BLaER1 (cell line): ENCODE measurements at regions not wholly inside any gene's neighbourhood (a gene's known extent, or its start where the extent isn't known, plus 50 kb on each side); places are given as distances from the start of the nearest gene placed in this dataset.

Source experiments
- H3K27ac ChIP-seq: shearing (Covaris generic); formaldehyde crosslinking; 2 replicates; pipeline ENCODE4 v1.8.1; 2022
- H3K27me3 ChIP-seq: shearing (Covaris generic); formaldehyde crosslinking; 2 replicates; pipeline ENCODE4 v1.8.1; 2022
- H3K36me3 ChIP-seq: shearing (Covaris generic); formaldehyde crosslinking; 2 replicates; pipeline ENCODE4 v1.8.1; 2022
- H3K4me1 ChIP-seq: shearing (Covaris generic); formaldehyde crosslinking; 2 replicates; pipeline ENCODE4 v1.8.1; 2022
- H3K4me2 ChIP-seq: shearing (Covaris generic); formaldehyde crosslinking; 2 replicates; pipeline ENCODE4 v1.8.1; 2022
- H3K4me3 ChIP-seq: shearing (Covaris generic); formaldehyde crosslinking; 2 replicates; pipeline ENCODE4 v1.8.1; 2022
- H3K9ac ChIP-seq: shearing (Covaris generic); formaldehyde crosslinking; 2 replicates; pipeline ENCODE4 v1.8.1; 2022
- H3K9me3 ChIP-seq: shearing (Covaris generic); formaldehyde crosslinking; 2 replicates; pipeline ENCODE4 v1.8.1; 2022
- H4K20me1 ChIP-seq: shearing (Covaris generic); formaldehyde crosslinking; 2 replicates; pipeline ENCODE4 v1.8.1; 2022
- Cebpa-rat ChIP-seq: shearing (Covaris generic); IDR thresholded peaks from 2 replicates; pipeline ENCODE4 v1.8.1; 2022

DNA sequence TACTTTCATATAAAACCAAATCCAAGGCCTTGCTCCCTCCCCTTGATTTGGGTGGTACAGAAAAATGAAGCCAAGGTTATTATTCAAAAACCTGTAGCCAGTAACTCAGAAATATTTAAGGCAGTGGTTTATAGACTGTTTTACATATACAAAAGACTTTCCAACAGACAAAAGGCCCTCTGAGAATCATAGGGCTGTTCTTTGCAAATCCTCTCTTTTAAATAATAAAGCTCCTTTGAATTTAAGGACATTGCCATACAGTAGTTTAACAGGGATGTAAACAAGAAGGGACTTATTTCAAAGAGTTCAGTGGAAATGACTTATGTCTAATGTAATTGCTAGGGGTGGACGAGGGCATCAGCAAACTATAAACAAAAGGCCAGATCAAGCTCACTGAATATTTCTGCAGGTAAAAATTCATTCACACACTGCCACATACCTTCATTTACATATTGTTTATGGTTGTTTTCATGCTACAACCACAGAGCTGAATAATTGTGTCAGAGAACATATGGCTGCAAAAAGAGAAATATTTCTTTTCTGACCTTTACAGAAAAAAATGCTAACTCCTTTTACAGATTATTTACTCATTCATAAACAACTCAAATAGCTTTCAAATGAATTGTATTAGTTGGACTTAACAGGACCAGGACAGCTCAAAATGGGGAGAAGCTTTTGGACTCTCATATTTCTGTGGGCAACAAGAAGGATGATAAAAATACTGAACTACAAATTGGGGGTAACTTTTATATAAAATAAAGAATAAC, 665.6 kb downstream of the SLITRK1 start:
- no peaks in the 10 kb centered on the region; the same call in 1 of the 2 replicates for H3K9me3 ChIP-seq
- no peaks in the 10 kb centered on the region for H3K27me3 ChIP-seq
- H3K9ac ChIP-seq = no peak overlapping the region
- H3K27ac ChIP-seq = no peak overlapping the region
- H4K20me1 ChIP-seq = no peaks in the 10 kb centered on the region
- H3K4me1 ChIP-seq = no peaks in the 10 kb centered on the region
- no peak for TF ChIP-seq Cebpa-rat
- H3K4me2 ChIP-seq = no peak overlapping the region
- no peaks in the 10 kb centered on the region for H3K36me3 ChIP-seq
- H3K4me3 ChIP-seq = no peak overlapping the region

DNA sequence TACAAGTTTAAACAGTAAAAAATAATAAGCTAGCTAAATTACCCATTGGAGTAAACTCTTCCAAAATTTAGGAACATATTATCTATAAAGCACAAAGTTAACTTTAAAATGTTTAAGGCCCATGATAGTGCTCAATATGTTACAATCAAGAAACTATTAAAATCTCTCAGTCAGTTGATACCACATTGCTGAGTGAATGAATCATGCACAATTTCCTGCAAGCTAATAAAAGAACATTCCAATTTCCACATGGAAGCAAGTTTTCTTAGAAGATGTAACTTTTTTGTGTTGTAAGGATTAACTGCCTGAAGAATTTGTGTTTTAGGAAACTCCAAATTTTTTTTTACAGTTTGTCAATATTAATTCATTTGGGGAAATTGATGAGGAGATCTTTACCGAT, 666.6 kb downstream of the SLITRK1 start:
- no peaks in the 10 kb centered on the region for H3K36me3 ChIP-seq
- no peak overlapping the region for H3K4me3 ChIP-seq
- no peaks in the 10 kb centered on the region for H4K20me1 ChIP-seq
- no peak overlapping the region for H3K9ac ChIP-seq
- no peaks in the 10 kb centered on the region; the same call in 1 of the 2 replicates for H3K9me3 ChIP-seq
- H3K4me1 ChIP-seq = no peaks in the 10 kb centered on the region
- H3K27me3 ChIP-seq = no peaks in the 10 kb centered on the region
- no peak for TF ChIP-seq Cebpa-rat
- no peak overlapping the region for H3K4me2 ChIP-seq
- no peak overlapping the region for H3K27ac ChIP-seq

DNA sequence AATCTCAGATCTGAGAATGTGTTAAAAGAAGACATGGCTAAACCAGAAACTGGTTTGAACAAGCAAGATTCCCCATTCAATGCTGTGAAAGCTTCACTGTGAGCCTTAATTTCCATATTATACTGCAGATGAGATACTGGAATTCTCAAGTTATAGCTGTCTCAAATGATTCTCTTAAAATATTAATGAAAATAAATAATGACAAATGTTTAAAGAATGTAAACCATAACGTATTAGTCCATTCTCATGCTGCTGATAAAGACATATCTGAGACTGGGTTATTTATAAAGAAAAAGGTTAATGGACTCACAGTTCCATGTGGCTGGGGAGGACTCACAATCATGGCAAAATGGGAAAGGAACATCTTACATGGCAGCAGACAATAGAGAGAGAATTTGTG, 667.8 kb downstream of the SLITRK1 start:
- no peaks in the 10 kb centered on the region for H3K4me1 ChIP-seq
- no peak overlapping the region for H3K9ac ChIP-seq
- no peaks in the 10 kb centered on the region; the same call in 1 of the 2 replicates for H3K9me3 ChIP-seq
- no peaks in the 10 kb centered on the region for H3K27me3 ChIP-seq
- H3K36me3 ChIP-seq = no peaks in the 10 kb centered on the region
- H3K4me2 ChIP-seq = no peak overlapping the region
- no peaks in the 10 kb centered on the region for H4K20me1 ChIP-seq
- TF ChIP-seq Cebpa-rat = no peak
- H3K27ac ChIP-seq = no peak overlapping the region
- H3K4me3 ChIP-seq = no peak overlapping the region

- Histone ChIP-seq H3K4me2 (no peak overlapping the region), H3K9ac (no peak overlapping the region), H3K27ac (no peak overlapping the region), H3K27me3 (no peaks in the 10 kb centered on the region), H4K20me1 (no peaks in the 10 kb centered on the region), H3K9me3 (peaks cover 3% of the 10 kb centered on the region; the same call in 1 of the 2 replicates), H3K36me3 (no peaks in the 10 kb centered on the region), H3K4me1 (no peaks in the 10 kb centered on the region), H3K4me3 (no peak overlapping the region)
- TF ChIP-seq Cebpa-rat = no peak
These were observed 671.0 kb downstream of the SLITRK1 start for GRCh38 chr13:83211301-83211700.

DNA sequence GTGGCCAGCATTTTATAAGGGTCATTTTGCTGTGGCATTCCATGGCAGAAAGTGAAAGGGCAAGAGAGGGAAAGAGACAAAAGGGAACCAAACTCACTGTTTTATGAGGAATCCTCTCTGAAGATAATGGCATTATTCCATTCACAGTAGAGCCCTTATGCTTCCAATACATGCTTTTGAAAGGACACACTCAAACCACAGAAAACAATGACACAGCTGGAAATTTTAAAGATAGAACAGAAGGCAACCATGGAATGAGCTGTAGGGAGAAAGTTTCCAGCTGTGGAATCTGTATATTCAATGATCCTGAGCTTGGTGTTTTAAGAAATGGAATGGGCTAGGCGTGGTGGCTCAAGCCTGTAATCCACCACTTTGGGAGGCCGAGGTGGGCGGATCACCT, 677.4 kb downstream of the SLITRK1 start:
- H3K4me3 ChIP-seq = no peak overlapping the region
- H3K9ac ChIP-seq = no peak overlapping the region
- peaks cover 3% of the 10 kb centered on the region; the same call in 1 of the 2 replicates for H3K9me3 ChIP-seq
- no peak overlapping the region for H3K4me2 ChIP-seq
- no peaks in the 10 kb centered on the region for H3K27me3 ChIP-seq
- H3K27ac ChIP-seq = no peak overlapping the region
- no peaks in the 10 kb centered on the region for H4K20me1 ChIP-seq
- no peaks in the 10 kb centered on the region for H3K4me1 ChIP-seq
- no peak for TF ChIP-seq Cebpa-rat
- H3K36me3 ChIP-seq = no peaks in the 10 kb centered on the region

GRCh38 chr13:83201506-83201905, 680.8 kb downstream of the SLITRK1 start:
- Histone ChIP-seq H3K4me3 (no peak overlapping the region), H3K4me1 (no peaks in the 10 kb centered on the region), H4K20me1 (no peaks in the 10 kb centered on the region), H3K27ac (no peak overlapping the region), H3K36me3 (no peaks in the 10 kb centered on the region), H3K27me3 (no peaks in the 10 kb centered on the region), H3K9me3 (no peaks in the 10 kb centered on the region), H3K4me2 (no peak overlapping the region), H3K9ac (no peak overlapping the region)
- TF ChIP-seq Cebpa-rat = no peak

DNA sequence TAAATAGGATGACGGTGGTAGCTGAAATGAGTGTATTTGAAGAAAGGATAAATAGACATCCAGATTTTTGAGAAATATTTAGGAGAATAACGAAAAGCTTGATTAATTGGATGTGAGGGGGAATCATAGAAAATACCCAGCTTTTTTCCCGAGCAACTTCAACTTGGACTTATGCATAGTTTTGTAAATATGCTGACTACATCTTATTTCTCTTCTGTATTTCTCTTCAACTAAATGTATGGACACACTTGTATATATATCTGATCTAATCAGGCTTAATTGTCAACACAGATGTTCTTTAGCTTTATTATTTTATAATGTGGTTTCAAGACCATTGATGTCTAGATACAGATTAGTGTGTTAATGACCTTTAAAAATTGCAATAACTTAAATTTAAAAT, 685.0 kb downstream of the SLITRK1 start:
- Histone ChIP-seq H3K4me3 (no peak overlapping the region), H3K27ac (no peak overlapping the region), H3K9me3 (no peaks in the 10 kb centered on the region), H3K4me1 (no peaks in the 10 kb centered on the region), H3K9ac (no peak overlapping the region), H3K27me3 (no peaks in the 10 kb centered on the region), H3K36me3 (no peaks in the 10 kb centered on the region), H3K4me2 (no peak overlapping the region), H4K20me1 (no peaks in the 10 kb centered on the region)
- no peak for TF ChIP-seq Cebpa-rat

GRCh38 chr13:83190020-83190419, 692.3 kb downstream of the SLITRK1 start:
- Histone ChIP-seq H3K9me3 (peaks cover 22% of the 10 kb centered on the region), H3K27ac (no peak overlapping the region), H3K4me2 (no peak overlapping the region), H3K4me3 (no peak overlapping the region), H4K20me1 (no peaks in the 10 kb centered on the region), H3K4me1 (no peaks in the 10 kb centered on the region), H3K9ac (no peak overlapping the region), H3K36me3 (no peaks in the 10 kb centered on the region), H3K27me3 (no peaks in the 10 kb centered on the region)
- no peak for TF ChIP-seq Cebpa-rat

GRCh38 chr13:83184819-83185218, 697.5 kb downstream of the SLITRK1 start:
- no peak for TF ChIP-seq Cebpa-rat
- no peak overlapping the region for H3K9ac ChIP-seq
- no peak overlapping the region for H3K27ac ChIP-seq
- no peaks in the 10 kb centered on the region for H4K20me1 ChIP-seq
- H3K9me3 ChIP-seq = peaks cover 33% of the 10 kb centered on the region
- no peaks in the 10 kb centered on the region for H3K4me1 ChIP-seq
- H3K4me3 ChIP-seq = no peak overlapping the region
- no peaks in the 10 kb centered on the region for H3K27me3 ChIP-seq
- H3K4me2 ChIP-seq = no peak overlapping the region
- H3K36me3 ChIP-seq = no peaks in the 10 kb centered on the region

DNA sequence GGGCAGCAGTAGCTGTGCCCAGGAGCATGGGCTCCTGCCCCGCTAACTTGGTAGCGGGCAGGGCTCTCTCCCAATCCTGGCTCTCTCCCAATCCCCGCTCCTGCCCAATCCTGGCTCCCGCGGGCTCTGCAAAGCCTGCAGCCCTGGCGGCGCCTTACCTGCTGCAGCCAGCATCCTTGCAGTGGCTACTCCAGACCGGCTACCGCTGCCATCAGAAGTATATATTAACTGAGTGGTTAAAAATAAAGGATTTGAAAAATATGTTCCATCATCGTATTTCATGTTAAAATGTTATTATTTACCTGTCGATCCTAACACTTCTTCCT, 698.2 kb downstream of the SLITRK1 start:
- Histone ChIP-seq H3K27ac (no peak overlapping the region), H3K4me1 (no peaks in the 10 kb centered on the region), H3K4me2 (no peak overlapping the region), H3K27me3 (no peaks in the 10 kb centered on the region), H3K4me3 (no peak overlapping the region), H3K9me3 (peaks cover 33% of the 10 kb centered on the region), H4K20me1 (no peaks in the 10 kb centered on the region), H3K9ac (no peak overlapping the region), H3K36me3 (no peaks in the 10 kb centered on the region)
- TF ChIP-seq Cebpa-rat = no peak
